Erythroblast (primary cell): ENCODE measurements at regions not wholly inside any gene's neighbourhood (a gene's known extent, or its start where the extent isn't known, plus 50 kb on each side); places are given as distances from the start of the nearest gene placed in this dataset.

ENCODE experiments used
- GATA1 ChIP-seq: IDR thresholded peaks from 2 replicates; pipeline ENCODE4 v1.6.1; 2011; ENCODE audit warnings: low read depth, mild to moderate bottlenecking, control low read depth, low read length, moderate library complexity
- POLR2A ChIP-seq: IDR thresholded peaks from 2 replicates; pipeline ENCODE4 v1.6.1; 2011; ENCODE audit warnings: mild to moderate bottlenecking, low read length

GRCh38 chr10:85256481-85256880, 928.1 kb downstream of the CCSER2 start:
- TF ChIP-seq GATA1, result no peak
- TF ChIP-seq POLR2A, result no peak
